ENCODE measurements at regions not wholly inside any gene's neighbourhood (a gene's known extent, or its start where the extent isn't known, plus 50 kb on each side); places are given as distances from the start of the nearest gene placed in this dataset.

- Histone ChIP-seq H3K4me3 (ENCODE audit: low read depth, low read length) (peak overlapping the region; percentile 14; the same call in 1 of the 2 replicates), H3K27me3 (no peaks in the 10 kb centered on the region), H3K9me3 (no peaks in the 10 kb centered on the region), H3K4me1 (peaks cover 5% of the 10 kb centered on the region; the same call in 1 of the 2 replicates), H3K36me3 (no peaks in the 10 kb centered on the region)
- peak; percentile 42 for DNase-seq
- TF ChIP-seq CTCF (IDR thresholded peaks at IDR 0.05; ENCODE audit: low read depth, low read length), result no peak
Measured at GRCh38 chr18:77366720-77367641, 117.3 kb downstream of the GALR1 start.

- no peaks in the 10 kb centered on the region for H3K27me3 ChIP-seq
- peaks cover 5% of the 10 kb centered on the region; the same call in 1 of the 2 replicates for H3K4me1 ChIP-seq
- no peak for TF ChIP-seq CTCF (IDR thresholded peaks at IDR 0.05; ENCODE audit: low read depth, low read length)
- H3K4me3 ChIP-seq (ENCODE audit: low read depth, low read length), result no peak overlapping the region
- H3K9me3 ChIP-seq, result no peaks in the 10 kb centered on the region
- no peak for DNase-seq
- no peaks in the 10 kb centered on the region for H3K36me3 ChIP-seq
Measured at GRCh38 chr18:77369644-77370043, 120.0 kb downstream of the GALR1 start.

GRCh38 chr18:77373730-77374445 is 124.2 kb downstream of the GALR1 start:
- no peak for DNase-seq
- no peaks in the 10 kb centered on the region for H3K27me3 ChIP-seq

GRCh38 chr18:77374446-77374805 is 124.8 kb downstream of the GALR1 start:
- H3K27me3 ChIP-seq, result no peaks in the 10 kb centered on the region

More at GRCh38 chr18:77373730-77374445, 124.2 kb downstream of the GALR1 start:
- Histone ChIP-seq H3K4me1 (no peaks in the 10 kb centered on the region), H3K4me3 (ENCODE audit: low read depth, low read length) (no peak overlapping the region), H3K36me3 (no peaks in the 10 kb centered on the region), H3K9me3 (no peaks in the 10 kb centered on the region)
- TF ChIP-seq CTCF (IDR thresholded peaks at IDR 0.05; ENCODE audit: low read depth, low read length), result no peak

GRCh38 chr18:77376043-77376732 is 126.5 kb downstream of the GALR1 start:
- H3K9me3 ChIP-seq, result no peaks in the 10 kb centered on the region
- H3K4me3 ChIP-seq (ENCODE audit: low read depth, low read length), result no peak overlapping the region
- no peaks in the 10 kb centered on the region for H3K4me1 ChIP-seq
- no peaks in the 10 kb centered on the region for H3K27me3 ChIP-seq
- no peak for TF ChIP-seq CTCF (IDR thresholded peaks at IDR 0.05; ENCODE audit: low read depth, low read length)
- no peak for DNase-seq
- no peaks in the 10 kb centered on the region for H3K36me3 ChIP-seq

More at GRCh38 chr18:77374446-77374805, 124.8 kb downstream of the GALR1 start:
- Histone ChIP-seq H3K36me3 (no peaks in the 10 kb centered on the region), H3K4me3 (ENCODE audit: low read depth, low read length) (no peak overlapping the region), H3K9me3 (no peaks in the 10 kb centered on the region), H3K4me1 (no peaks in the 10 kb centered on the region)
- TF ChIP-seq CTCF (IDR thresholded peaks at IDR 0.05; ENCODE audit: low read depth, low read length), result no peak
- no peak for DNase-seq

Measured in BE2C (cell line).